ENCODE measurements at regions not wholly inside any gene's neighbourhood (a gene's known extent, or its start where the extent isn't known, plus 50 kb on each side); places are given as distances from the start of the nearest gene placed in this dataset.

DNA sequence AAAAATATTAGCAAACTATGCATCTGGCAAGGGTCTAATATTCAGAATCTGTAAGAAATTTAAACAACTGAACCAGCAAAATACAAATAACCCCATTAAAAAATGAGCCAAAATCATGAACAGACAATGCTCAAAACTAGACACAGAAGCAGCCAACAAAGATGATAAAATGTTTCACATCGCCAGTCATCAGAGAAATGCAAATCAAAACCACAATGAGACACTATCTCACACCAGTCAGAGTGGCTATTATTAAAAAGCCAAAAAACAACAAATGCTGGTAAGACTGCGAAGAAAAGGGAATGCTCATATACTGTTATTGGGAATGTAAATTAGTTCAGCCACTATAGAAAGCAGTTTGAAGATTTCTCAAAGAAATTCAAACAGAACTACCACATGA, 201.3 kb upstream of the CPEB2 start:
- in situ Hi-C loops (cut with MboI; ENCODE audit: low pct_unique_long_range_greater_than_20kb, low sequenced_read_pairs, unreplicated experiment), result no loop called here
- TF ChIP-seq, protein P1, sequence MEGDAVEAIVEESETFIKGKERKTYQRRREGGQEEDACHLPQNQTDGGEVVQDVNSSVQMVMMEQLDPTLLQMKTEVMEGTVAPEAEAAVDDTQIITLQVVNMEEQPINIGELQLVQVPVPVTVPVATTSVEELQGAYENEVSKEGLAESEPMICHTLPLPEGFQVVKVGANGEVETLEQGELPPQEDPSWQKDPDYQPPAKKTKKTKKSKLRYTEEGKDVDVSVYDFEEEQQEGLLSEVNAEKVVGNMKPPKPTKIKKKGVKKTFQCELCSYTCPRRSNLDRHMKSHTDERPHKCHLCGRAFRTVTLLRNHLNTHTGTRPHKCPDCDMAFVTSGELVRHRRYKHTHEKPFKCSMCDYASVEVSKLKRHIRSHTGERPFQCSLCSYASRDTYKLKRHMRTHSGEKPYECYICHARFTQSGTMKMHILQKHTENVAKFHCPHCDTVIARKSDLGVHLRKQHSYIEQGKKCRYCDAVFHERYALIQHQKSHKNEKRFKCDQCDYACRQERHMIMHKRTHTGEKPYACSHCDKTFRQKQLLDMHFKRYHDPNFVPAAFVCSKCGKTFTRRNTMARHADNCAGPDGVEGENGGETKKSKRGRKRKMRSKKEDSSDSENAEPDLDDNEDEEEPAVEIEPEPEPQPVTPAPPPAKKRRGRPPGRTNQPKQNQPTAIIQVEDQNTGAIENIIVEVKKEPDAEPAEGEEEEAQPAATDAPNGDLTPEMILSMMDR (IDR thresholded peaks at IDR 0.05; ENCODE audit: extremely low read depth, insufficient read depth, missing control alignments), result no peak
- no peak for DNase-seq (ENCODE audit: low spot score)

DNA sequence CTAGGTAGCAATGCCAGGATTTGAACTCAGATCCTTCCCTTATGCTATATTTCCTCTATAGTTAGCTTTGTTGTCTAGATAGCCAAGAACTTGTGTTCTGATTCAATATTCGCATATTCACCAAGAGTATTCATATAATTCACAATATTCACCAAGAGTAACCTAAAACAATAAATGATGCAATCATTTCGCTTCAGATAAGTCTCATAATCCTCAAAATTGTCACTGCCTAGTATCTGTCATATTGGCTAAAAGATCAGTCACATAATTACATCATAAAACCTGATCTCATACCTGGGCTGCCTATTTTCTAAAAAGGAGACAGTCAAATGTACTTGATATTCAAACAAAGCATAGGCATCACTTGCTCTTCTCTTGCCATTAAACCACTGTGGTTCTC, 199.7 kb upstream of the CPEB2 start:
- DNase-seq (ENCODE audit: low spot score), result no peak
- in situ Hi-C loops (cut with MboI; ENCODE audit: low pct_unique_long_range_greater_than_20kb, low sequenced_read_pairs, unreplicated experiment), result no loop called here
- TF ChIP-seq, protein P1 (IDR thresholded peaks at IDR 0.05; ENCODE audit: extremely low read depth, insufficient read depth, missing control alignments), result no peak

DNA sequence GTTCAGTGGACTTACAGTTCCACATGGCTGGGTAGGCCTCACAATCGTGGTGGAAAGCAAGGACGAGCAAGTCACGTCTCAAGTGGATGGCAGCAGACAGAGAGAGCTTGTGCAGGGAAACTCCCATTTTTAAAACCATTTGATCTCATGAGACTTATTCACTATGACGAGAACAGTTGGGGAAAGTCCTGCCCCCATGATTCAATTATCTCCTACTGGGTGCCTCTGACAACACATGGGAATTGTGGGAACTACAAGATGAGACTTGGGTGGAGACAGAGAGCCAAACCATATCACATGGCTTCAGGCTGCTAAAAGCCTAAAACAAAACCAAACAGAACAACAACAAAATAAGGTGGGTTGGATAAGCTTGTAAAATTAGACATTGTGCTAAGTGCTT, 194.4 kb upstream of the CPEB2 start:
- in situ Hi-C loops (cut with MboI; ENCODE audit: low pct_unique_long_range_greater_than_20kb, low sequenced_read_pairs, unreplicated experiment), result no loop called here
- TF ChIP-seq, protein P1 (IDR thresholded peaks at IDR 0.05; ENCODE audit: extremely low read depth, insufficient read depth, missing control alignments), result no peak
- DNase-seq (ENCODE audit: low spot score), result no peak

DNA sequence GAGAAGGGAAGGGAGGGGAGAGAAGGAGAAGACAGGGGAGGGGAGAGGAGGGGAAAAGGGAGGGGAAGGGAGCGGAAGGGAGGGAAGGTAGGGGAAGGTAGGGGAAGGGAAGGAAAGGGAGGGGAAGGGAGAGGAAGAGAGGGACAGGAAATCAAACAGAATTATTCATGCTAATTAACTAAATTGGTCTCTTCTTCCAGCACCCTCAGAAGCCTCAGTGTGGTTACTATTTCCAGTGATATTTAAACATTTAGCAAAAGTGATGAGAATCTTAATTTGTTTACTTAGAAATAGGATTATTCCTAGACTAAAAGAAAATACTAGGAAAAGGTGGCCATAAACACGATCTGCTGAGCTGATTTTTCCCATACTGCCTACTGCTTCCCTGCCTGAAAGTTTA, 193.1 kb upstream of the CPEB2 start:
- in situ Hi-C loops (cut with MboI; ENCODE audit: low pct_unique_long_range_greater_than_20kb, low sequenced_read_pairs, unreplicated experiment), result no loop called here
- DNase-seq (ENCODE audit: low spot score), result no peak
- TF ChIP-seq, protein P1 (IDR thresholded peaks at IDR 0.05; ENCODE audit: extremely low read depth, insufficient read depth, missing control alignments), result no peak

DNA sequence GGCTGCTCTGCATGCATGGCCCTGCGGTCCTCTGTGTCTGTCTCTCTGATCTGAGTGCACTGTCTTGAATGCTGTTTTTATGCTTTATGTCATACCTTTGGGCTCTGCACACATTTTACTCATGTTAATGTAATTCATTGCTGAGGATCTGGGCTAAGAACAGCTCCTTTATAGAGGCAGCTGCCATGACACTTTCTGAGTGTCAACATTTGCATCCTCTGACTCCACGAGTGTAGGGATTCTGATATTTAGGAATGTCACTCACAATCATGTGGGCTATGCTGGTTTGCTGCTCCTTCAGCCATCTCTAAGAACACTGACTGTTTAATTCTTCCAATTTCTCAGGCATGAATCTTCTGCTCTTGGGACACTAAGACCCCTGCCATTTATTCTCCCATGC, 192.2 kb upstream of the CPEB2 start:
- TF ChIP-seq, protein P1 (IDR thresholded peaks at IDR 0.05; ENCODE audit: extremely low read depth, insufficient read depth, missing control alignments), result no peak
- no peak for DNase-seq (ENCODE audit: low spot score)
- in situ Hi-C loops (cut with MboI; ENCODE audit: low pct_unique_long_range_greater_than_20kb, low sequenced_read_pairs, unreplicated experiment), result no loop called here

DNA sequence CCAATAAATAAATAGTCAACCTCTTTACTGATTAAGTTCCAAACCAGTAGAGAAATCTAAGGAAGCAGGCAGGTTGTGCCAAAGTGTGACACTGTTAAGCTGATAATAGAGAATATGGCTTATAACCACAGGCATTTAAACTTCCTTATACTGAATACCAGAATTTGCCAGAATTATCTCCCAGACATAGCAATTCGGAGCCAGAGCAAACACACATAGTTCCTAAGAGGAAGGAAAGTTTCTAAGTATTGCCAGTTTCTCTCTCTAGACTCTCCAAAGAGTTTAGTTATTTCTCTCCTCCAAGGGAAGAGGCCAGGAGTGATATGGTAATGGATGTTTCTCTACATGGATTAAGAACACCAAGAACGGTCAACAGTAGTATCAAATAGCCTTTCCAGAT, 191.7 kb upstream of the CPEB2 start:
- in situ Hi-C loops (cut with MboI; ENCODE audit: low pct_unique_long_range_greater_than_20kb, low sequenced_read_pairs, unreplicated experiment), result no loop called here
- TF ChIP-seq, protein P1 (IDR thresholded peaks at IDR 0.05; ENCODE audit: extremely low read depth, insufficient read depth, missing control alignments), result no peak
- DNase-seq (ENCODE audit: low spot score), result no peak

DNA sequence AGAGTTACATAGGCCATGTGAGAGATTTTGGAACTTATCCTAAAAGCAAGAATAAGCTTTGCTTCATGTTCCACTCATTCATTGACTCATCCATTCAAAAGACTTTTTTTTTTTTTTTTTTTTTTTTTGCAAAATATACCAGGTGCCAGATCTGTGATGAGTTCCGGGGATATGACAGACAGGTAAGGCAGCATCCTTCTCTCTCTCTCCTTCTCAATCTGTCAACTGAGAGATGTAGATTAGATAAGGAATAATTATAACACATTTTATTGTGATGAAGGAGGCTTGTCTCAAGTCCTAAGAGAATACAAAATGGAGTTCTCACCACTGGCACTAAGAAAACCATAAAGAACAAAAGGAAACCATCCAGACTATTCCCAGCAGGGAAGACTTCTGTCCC, 190.2 kb upstream of the CPEB2 start:
- no peak for DNase-seq (ENCODE audit: low spot score)
- TF ChIP-seq, protein P1 (IDR thresholded peaks at IDR 0.05; ENCODE audit: extremely low read depth, insufficient read depth, missing control alignments), result no peak
- in situ Hi-C loops (cut with MboI; ENCODE audit: low pct_unique_long_range_greater_than_20kb, low sequenced_read_pairs, unreplicated experiment), result no loop called here
